H9 (cell line): ENCODE measurements at regions not wholly inside any gene's neighbourhood (a gene's known extent, or its start where the extent isn't known, plus 50 kb on each side); places are given as distances from the start of the nearest gene placed in this dataset.

ENCODE experiments used
- DNase-seq: peaks from one replicate; pipeline ENCODE4 v3.0.0-alpha.2; 2017
- H2AFZ ChIP-seq: one replicate; pipeline ENCODE4 v1.6.1; 2013; ENCODE audit warnings: mild to moderate bottlenecking, low read length, control low read depth, moderate library complexity
- H2AK5ac ChIP-seq: 2 replicates; pipeline ENCODE4 v1.6.1; 2013; ENCODE audit warnings: low read length, control low read depth, mixed read lengths; ENCODE audit not compliant: insufficient read length
- H2BK120ac ChIP-seq: one replicate; pipeline ENCODE4 v1.6.1; 2013; ENCODE audit warnings: low read depth, mild to moderate bottlenecking, low read length, control low read depth, inconsistent platforms; ENCODE audit not compliant: poor library complexity, severe bottlenecking
- H2BK12ac ChIP-seq: 2 replicates; pipeline ENCODE4 v1.6.1; 2013; ENCODE audit warnings: low read length, control low read depth, mixed read lengths, low read depth; ENCODE audit not compliant: insufficient read length
- H2BK15ac ChIP-seq: 2 replicates; pipeline ENCODE4 v1.6.1; 2013; ENCODE audit warnings: low read depth, low read length, control low read depth
- H2BK20ac ChIP-seq: one replicate; pipeline ENCODE4 v1.6.1; 2013; ENCODE audit warnings: low read depth, mild to moderate bottlenecking, low read length, control low read depth, inconsistent platforms; ENCODE audit not compliant: poor library complexity, severe bottlenecking
- H2BK5ac ChIP-seq: 2 replicates; pipeline ENCODE4 v1.6.1; 2013; ENCODE audit warnings: low read length, control low read depth, mixed read lengths; ENCODE audit not compliant: insufficient read length
- H3K14ac ChIP-seq: 2 replicates; pipeline ENCODE4 v1.6.1; 2013; ENCODE audit warnings: low read length, control low read depth; ENCODE audit not compliant: insufficient read depth
- H3K18ac ChIP-seq: 2 replicates; pipeline ENCODE4 v1.6.1; 2013; ENCODE audit warnings: low read depth, mild to moderate bottlenecking, mixed read lengths, low read length, control low read depth; ENCODE audit not compliant: insufficient read length
- H3K23ac ChIP-seq: 2 replicates; pipeline ENCODE4 v1.6.1; 2013; ENCODE audit warnings: low read length, control low read depth, mixed read lengths, low read depth; ENCODE audit not compliant: insufficient read length
- H3K23me2 ChIP-seq: 2 replicates; pipeline ENCODE4 v1.6.1; 2013; ENCODE audit warnings: low read depth, mild to moderate bottlenecking, mixed read lengths, low read length, control low read depth; ENCODE audit not compliant: insufficient read length, poor library complexity, severe bottlenecking
- H3K27ac ChIP-seq: 2 replicates; pipeline ENCODE4 v1.5.1; 2013; ENCODE audit warnings: low read length, control low read depth, mixed read lengths, low read depth; ENCODE audit not compliant: insufficient read length
- H3K27me3 ChIP-seq: 2 replicates; pipeline ENCODE4 v1.6.1; 2013; ENCODE audit warnings: low read length, control low read depth, inconsistent platforms; ENCODE audit not compliant: insufficient read depth
- H3K4ac ChIP-seq: 2 replicates; pipeline ENCODE4 v1.6.1; 2013; ENCODE audit warnings: low read depth, mild to moderate bottlenecking, control low read depth, inconsistent platforms, low read length, moderate library complexity
- H3K4me1 ChIP-seq: 2 replicates; pipeline ENCODE4 v1.6.1; 2013; ENCODE audit warnings: low read length, control low read depth, inconsistent platforms; ENCODE audit not compliant: insufficient read depth
- H3K4me2 ChIP-seq: 2 replicates; pipeline ENCODE4 v1.6.1; 2013; ENCODE audit warnings: low read length, control low read depth, mixed read lengths; ENCODE audit not compliant: insufficient read length, insufficient read depth
- H3K56ac ChIP-seq: 2 replicates; pipeline ENCODE4 v1.6.1; 2013; ENCODE audit warnings: low read depth, mild to moderate bottlenecking, mixed read lengths, low read length, control low read depth; ENCODE audit not compliant: insufficient read length
- H3K79me1 ChIP-seq: 2 replicates; pipeline ENCODE4 v1.6.1; 2013; ENCODE audit warnings: low read depth, mild to moderate bottlenecking, moderate library complexity, low read length, control low read depth, inconsistent platforms; ENCODE audit not compliant: insufficient read depth, poor library complexity, severe bottlenecking
- H3K79me2 ChIP-seq: 2 replicates; pipeline ENCODE4 v1.6.1; 2013; ENCODE audit warnings: low read length, control low read depth, inconsistent platforms; ENCODE audit not compliant: insufficient read depth
- H3K9ac ChIP-seq: 2 replicates; pipeline ENCODE4 v1.6.1; 2013; ENCODE audit warnings: low read length, control low read depth, mixed read lengths; ENCODE audit not compliant: insufficient read length; ENCODE audit errors: extremely low read depth
- H3K9me3 ChIP-seq: one replicate; pipeline ENCODE4 v1.6.1; 2013; ENCODE audit warnings: low read depth, low read length, inconsistent platforms; ENCODE audit not compliant: control insufficient read depth
- H3T11ph ChIP-seq: one replicate; pipeline ENCODE4 v1.6.1; 2013; ENCODE audit warnings: mild to moderate bottlenecking, low read length, control low read depth, inconsistent platforms
- H4K20me1 ChIP-seq: one replicate; pipeline ENCODE4 v1.6.1; 2013; ENCODE audit not compliant: control insufficient read depth, insufficient read length, insufficient read depth
- H4K5ac ChIP-seq: 2 replicates; pipeline ENCODE4 v1.6.1; 2013; ENCODE audit warnings: low read depth, mild to moderate bottlenecking, mixed read lengths, low read length, control low read depth; ENCODE audit not compliant: insufficient read length
- H4K8ac ChIP-seq: replicated peaks from 2 replicates; pipeline ENCODE4 v1.6.1; 2013; ENCODE audit warnings: low read length, control low read depth, mixed read lengths, low read depth; ENCODE audit not compliant: insufficient read length
- H4K91ac ChIP-seq: 2 replicates; pipeline ENCODE4 v1.6.1; 2013; ENCODE audit warnings: low read depth, mild to moderate bottlenecking, moderate library complexity, mixed read lengths, low read length, control low read depth; ENCODE audit not compliant: insufficient read length
- H3K27ac Mint-ChIP-seq, 3 experiments: 2 replicates in 2 of 3; 3 replicates in 1 of 3; pipeline ENCODE4 v1.8.0; 2020 to 2021; ENCODE audit warnings: mixed read lengths in 3 of 3, mild to moderate bottlenecking in 1 of 3, moderate library complexity in 1 of 3
- H3K27me3 Mint-ChIP-seq: 2 replicates; pipeline ENCODE4 v1.8.0; 2021; ENCODE audit warnings: low read depth, mild to moderate bottlenecking, moderate library complexity, mixed read lengths
- H3K36me3 Mint-ChIP-seq, 3 experiments: 2 replicates in 2 of 3; 3 replicates in 1 of 3; pipeline ENCODE4 v1.8.0; 2020 to 2021; ENCODE audit warnings: low read depth in 3 of 3, mixed read lengths in 3 of 3; ENCODE audit not compliant: insufficient read depth in 1 of 3
- H3K4me1 Mint-ChIP-seq, 2 experiments: 2 replicates each; pipeline ENCODE4 v1.8.0; 2020; ENCODE audit warnings: mixed read lengths in 2 of 2
- H3K4me3 Mint-ChIP-seq, 2 experiments: 2 replicates in 1 of 2; 3 replicates in 1 of 2; pipeline ENCODE4 v1.8.0; 2020 to 2021; ENCODE audit warnings: mild to moderate bottlenecking in 2 of 2, mixed read lengths in 2 of 2, moderate library complexity in 1 of 2
- H3K9me3 Mint-ChIP-seq, 2 experiments: 2 replicates in 1 of 2; 3 replicates in 1 of 2; pipeline ENCODE4 v1.8.0; 2020; ENCODE audit warnings: mild to moderate bottlenecking in 2 of 2, mixed read lengths in 2 of 2, moderate library complexity in 1 of 2
- WGBS: extraction: QIAGEN DNeasy Blood & Tissue Kit; methylation state at CpG from one replicate; pipeline ENCODE4 v1.1.7; 2013; ENCODE audit warnings: missing lambda C conversion rate, low lambda C conversion rate, mixed read lengths; ENCODE audit not compliant: insufficient read length; ENCODE audit errors: extremely low coverage; 5-methylcytosine and 5-hydroxymethylcytosine counted together
- TF ChIP-seq, protein P1 (sequence below): fragments of 200-600 bp; sonication (generic); conservative IDR thresholded peaks from 3 replicates; pipeline ENCODE4 v1.8.0; 2021; ENCODE audit warnings: antibody characterized with exemption, mild to moderate bottlenecking

GRCh38 chr6:142653710-142654420 is 291.1 kb downstream of the HIVEP2 start:
- H2BK15ac ChIP-seq = no peak overlapping the region
- H2BK20ac ChIP-seq = no peak overlapping the region
- H3K79me2 ChIP-seq = no peaks in the 10 kb centered on the region
- no peak overlapping the region for H3K4ac ChIP-seq
- H4K20me1 ChIP-seq = no peaks in the 10 kb centered on the region
- Mint-ChIP-seq H3K27ac (no peak overlapping the region), H3K27me3 (no peaks in the 10 kb centered on the region), H3K36me3 (no peaks in the 10 kb centered on the region), H3K4me3 (no peak overlapping the region), H3K4me1 (peaks cover 25 to 43% of the 10 kb centered on the region in 2 experiments), H3K9me3 (no peaks in the 10 kb centered on the region)
- no CpG with 5 or more reads among the region's 5 CpGs for WGBS
- no peak overlapping the region for H3K9ac ChIP-seq
- no peak overlapping the region for H3T11ph ChIP-seq
- TF ChIP-seq, protein P1, sequence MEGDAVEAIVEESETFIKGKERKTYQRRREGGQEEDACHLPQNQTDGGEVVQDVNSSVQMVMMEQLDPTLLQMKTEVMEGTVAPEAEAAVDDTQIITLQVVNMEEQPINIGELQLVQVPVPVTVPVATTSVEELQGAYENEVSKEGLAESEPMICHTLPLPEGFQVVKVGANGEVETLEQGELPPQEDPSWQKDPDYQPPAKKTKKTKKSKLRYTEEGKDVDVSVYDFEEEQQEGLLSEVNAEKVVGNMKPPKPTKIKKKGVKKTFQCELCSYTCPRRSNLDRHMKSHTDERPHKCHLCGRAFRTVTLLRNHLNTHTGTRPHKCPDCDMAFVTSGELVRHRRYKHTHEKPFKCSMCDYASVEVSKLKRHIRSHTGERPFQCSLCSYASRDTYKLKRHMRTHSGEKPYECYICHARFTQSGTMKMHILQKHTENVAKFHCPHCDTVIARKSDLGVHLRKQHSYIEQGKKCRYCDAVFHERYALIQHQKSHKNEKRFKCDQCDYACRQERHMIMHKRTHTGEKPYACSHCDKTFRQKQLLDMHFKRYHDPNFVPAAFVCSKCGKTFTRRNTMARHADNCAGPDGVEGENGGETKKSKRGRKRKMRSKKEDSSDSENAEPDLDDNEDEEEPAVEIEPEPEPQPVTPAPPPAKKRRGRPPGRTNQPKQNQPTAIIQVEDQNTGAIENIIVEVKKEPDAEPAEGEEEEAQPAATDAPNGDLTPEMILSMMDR = no peak
- H4K91ac ChIP-seq = no peak overlapping the region
- H3K56ac ChIP-seq = no peak overlapping the region
- H3K79me1 ChIP-seq = no peaks in the 10 kb centered on the region
- no peak overlapping the region for H2AK5ac ChIP-seq
- H3K23ac ChIP-seq = no peak overlapping the region
- no peak overlapping the region for H4K8ac ChIP-seq
- no peak overlapping the region for H4K5ac ChIP-seq
- no peak for DNase-seq
- no peak overlapping the region for H3K14ac ChIP-seq
- no peak overlapping the region for H2AFZ ChIP-seq
- no peak overlapping the region for H3K18ac ChIP-seq
- H3K27me3 ChIP-seq = no peaks in the 10 kb centered on the region
- H2BK12ac ChIP-seq = no peak overlapping the region
- H2BK5ac ChIP-seq = no peak overlapping the region
- H3K9me3 ChIP-seq = no peaks in the 10 kb centered on the region
- H2BK120ac ChIP-seq = no peak overlapping the region
- no peak overlapping the region for H3K27ac ChIP-seq
- H3K23me2 ChIP-seq = no peaks in the 10 kb centered on the region
- no peak overlapping the region for H3K4me2 ChIP-seq
- H3K4me1 ChIP-seq = peaks cover 8% of the 10 kb centered on the region
